GM23248 (cell line): ENCODE measurements at regions not wholly inside any gene's neighbourhood (a gene's known extent, or its start where the extent isn't known, plus 50 kb on each side); places are given as distances from the start of the nearest gene placed in this dataset.

Experiments used
- EZH2 ChIP-seq: fragments of 200-600 bp; sonication (generic); IDR thresholded peaks from 2 replicates; pipeline ENCODE4 v1.6.1; 2018; ENCODE audit warnings: antibody characterized with exemption, mild to moderate bottlenecking; ENCODE audit not compliant: insufficient read depth, poor library complexity, severe bottlenecking
- EZH2phosphoT487 ChIP-seq: fragments of 200-600 bp; sonication (generic); IDR thresholded peaks from 2 replicates; pipeline ENCODE4 v1.6.1; 2018; ENCODE audit warnings: antibody characterized with exemption, moderate library complexity, mild to moderate bottlenecking, low read depth; ENCODE audit not compliant: insufficient read depth

DNA sequence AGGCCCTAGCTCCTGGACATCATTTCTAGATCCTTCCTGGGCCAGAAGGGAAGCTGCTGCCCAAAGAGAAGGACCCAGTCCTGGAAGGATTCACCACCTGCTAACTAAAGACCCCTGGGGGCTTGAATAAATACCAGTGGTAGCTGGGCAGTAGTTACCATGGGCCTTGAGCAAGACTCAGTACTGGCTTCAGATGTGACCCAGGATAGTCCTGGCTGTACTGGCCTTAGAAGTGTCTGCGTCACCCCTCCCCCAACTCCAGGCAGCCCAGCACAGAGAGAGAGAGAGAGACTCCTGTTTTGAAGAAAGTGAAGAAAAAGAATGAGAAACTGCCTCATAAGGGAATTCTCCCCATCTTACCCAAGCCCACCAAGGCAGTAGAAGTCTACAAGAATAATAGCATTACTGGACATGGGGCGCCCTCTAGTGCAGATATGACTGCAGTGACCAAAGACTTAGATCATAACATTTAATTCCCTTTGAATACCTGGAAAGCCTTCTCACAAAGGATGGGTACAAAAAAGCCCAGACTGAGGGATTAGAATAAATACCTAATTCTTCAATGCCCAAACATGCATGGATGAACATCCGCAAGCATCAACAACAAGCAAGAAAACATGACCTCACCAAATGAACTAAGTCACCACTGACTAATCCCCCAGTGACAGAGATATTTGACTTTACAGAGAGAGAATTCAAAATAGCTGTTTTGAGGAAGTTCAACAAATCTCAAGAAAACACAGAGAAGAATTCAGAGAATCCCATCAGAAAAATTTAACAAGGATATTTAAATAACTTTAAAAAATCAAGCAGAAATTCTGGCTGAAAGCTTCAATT, 171.8 kb downstream of the HNRNPD start:
- no peak for TF ChIP-seq EZH2
- no peak for TF ChIP-seq EZH2phosphoT487
